NCI-H748 treated with DMSO at 0.1 percent for 48 hours (cell line): ENCODE measurements at regions not wholly inside any gene's neighbourhood (a gene's known extent, or its start where the extent isn't known, plus 50 kb on each side); places are given as distances from the start of the nearest gene placed in this dataset.
A peak's percentile ranks its signal among the peaks of the same experiment; 100 is the strongest.

Experiments
- DNase-seq: peaks from one replicate; lab custom pipeline; 2025; lab: John Stamatoyannopoulos, UW

- no peak for DNase-seq
These were observed 141.7 kb downstream of the GADD45G start for GRCh38 chr9:89746385-89747116.

- no peak for DNase-seq
These were observed 142.8 kb downstream of the GADD45G start for GRCh38 chr9:89747596-89747995.

- no peak for DNase-seq
These were observed 143.3 kb downstream of the GADD45G start for GRCh38 chr9:89748021-89748670.

- DNase-seq: no peak
These were observed 144.2 kb downstream of the GADD45G start for GRCh38 chr9:89748831-89749499.

DNA sequence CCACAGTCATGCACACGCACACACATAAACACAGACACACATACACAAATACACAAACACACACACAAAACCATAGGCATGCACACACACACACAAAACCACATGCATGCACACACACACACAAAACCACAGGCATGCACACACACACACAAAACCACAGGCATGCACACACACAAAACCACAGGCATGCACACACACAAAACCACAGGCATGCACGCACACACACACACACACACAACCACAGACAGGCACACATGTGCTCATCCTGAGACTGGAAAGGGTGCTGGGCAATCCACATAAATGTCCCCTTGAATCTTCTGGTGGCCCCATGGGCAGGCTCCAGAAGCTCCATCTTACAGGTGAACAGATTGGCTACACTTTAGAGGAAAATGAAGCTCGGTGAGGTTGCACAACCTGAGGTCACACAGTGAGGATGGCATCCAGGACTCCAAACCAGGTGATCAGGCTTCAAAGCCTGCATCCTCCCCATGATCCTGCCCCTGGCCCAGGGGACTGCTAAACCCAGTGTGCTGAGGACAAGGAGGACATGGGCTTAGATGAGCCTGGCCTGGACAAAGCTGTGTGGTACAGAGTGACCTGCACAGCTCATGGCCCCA is 144.8 kb downstream of the GADD45G start:
- DNase-seq: no peak

- DNase-seq: no peak
These were observed 145.4 kb downstream of the GADD45G start for GRCh38 chr9:89750117-89750791.

GRCh38 chr9:89751079-89751825 is 146.4 kb downstream of the GADD45G start:
- no peak for DNase-seq

DNA sequence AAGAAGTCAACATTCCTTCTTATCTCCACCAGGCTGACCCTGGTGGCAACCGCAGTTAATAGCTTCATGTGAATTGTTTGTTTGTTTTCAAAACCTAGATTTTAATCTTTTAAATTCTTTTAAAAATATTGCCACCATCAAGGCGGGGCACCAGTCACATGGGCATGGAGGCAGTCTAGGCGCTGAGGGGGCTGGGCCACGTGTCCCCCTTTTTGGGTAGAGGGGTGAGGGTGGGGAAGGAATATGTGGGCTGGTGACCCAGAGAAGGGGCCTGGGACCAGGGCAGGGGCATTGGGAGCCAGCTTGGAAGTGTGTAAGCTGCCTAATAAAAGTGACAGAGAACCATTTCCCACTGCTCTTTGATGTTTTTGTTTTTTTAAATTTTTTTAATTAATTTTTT is 147.3 kb downstream of the GADD45G start:
- no peak for DNase-seq

DNA sequence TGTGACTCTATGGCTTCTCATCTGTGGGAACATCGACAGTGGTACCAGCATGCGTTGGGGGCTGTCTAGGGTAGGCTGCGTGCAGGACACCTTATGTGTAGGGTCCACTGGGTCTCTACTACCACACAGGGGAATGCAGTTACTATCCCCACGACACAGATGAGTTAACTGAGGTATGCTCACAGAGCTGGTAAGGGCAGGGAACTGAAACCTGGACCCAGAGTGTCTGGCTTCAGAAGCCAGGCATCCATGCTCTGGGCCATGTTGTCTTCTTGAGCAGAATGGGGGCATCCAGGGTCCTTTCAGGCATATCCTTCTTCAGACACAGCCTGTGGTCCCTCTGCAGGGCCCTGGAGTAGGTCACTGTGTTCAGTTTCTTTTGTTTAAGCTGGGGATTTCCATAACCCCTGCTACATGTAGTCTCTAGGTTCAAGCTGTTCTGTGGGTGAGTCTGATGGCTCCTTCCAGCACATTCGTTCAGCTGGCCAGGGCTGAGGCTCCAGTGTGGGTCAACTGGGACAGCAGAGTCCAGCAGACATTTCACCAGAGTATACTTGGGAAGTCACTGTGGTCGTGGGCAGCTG is 148.8 kb downstream of the GADD45G start:
- DNase-seq: no peak

DNA sequence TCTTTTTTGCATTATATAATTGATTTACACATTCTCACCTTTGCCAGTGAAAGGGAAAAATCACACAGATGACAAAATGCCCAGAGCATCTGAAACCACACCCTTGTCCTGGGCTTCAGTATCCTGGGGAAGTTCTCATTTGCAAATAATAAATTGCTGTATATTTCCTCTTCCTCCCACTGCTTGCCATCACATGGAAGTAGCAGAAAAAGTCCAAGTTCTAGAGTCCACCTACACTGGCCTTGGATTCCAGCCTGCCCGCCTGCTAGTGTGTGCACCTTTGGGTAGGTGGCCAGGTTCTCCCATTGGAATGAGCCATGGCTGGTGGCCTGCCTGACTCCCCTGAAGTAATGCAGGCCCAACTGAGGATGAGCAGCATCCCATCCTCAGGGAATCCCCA is 149.4 kb downstream of the GADD45G start:
- DNase-seq: no peak

DNA sequence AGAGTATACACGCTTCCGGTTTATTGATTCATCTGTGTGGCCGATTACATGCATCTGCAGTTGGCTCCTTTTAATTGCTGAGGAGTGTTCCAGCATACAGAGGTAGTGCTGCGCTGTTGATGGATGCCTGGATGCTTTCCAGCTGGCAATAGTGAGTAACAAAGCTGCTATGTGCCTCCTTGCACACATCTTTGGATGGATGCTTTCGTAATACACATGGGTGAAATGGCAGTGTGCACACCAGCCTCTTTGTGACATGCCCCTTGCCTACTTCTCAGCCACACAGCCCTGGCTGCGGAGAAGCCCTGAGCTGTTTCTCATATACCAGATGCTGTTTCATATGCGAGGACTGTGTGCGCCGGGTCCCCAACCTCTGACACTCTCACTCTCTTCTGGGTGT is 151.0 kb downstream of the GADD45G start:
- no peak for DNase-seq

DNA sequence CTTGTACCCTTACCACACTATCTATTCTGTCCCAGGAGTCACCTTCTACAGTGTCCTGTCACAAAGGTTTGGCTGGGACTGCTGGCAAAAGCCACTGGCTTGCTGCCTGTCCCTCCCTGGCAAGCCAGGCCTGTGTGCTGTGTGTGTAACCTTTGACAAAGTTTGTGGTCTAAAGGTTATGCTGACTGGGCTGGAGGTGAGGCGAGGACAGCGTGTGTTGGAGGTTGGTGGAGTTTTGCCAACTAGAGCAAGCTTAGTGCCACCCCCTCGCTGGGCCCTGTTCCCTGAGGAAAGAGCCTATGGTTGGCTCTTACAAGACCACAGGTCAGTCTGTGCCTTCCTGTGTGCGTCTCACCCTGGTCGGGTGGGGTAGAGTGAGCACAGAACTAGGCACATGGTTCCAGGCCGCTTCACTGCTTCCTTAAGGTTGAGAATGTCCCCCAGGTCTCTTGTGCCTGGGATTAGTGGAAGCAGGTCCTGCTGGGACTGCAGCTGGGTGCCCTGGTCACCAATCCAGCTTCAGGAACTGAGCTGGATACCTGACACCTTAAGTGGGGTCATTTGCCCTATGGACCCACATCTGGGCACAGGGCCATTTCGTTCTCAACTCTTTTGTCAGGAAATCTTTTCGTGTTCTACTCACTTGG is 152.2 kb downstream of the GADD45G start:
- DNase-seq: no peak

- no peak for DNase-seq
These were observed 153.1 kb downstream of the GADD45G start for GRCh38 chr9:89757776-89758528.

DNA sequence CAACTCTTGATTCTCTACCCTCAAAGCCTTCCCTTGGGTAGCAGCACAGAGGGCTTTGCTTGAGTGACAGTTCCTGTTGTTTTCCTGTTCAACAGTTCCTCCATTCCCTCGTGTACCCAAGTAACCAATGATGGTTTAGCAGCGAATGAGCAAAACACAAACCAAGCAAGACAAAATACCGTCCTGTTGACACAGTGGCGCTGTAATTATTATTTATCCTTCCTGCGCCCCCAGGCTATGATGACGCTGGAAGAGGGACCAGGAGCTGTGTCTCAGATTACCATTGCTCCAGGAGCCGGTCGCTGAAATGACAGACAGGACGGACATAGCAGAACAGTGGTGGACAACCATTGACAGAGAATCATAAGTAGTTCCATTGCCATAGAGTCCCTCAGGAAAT is 154.8 kb downstream of the GADD45G start:
- DNase-seq: peak; percentile 94

DNA sequence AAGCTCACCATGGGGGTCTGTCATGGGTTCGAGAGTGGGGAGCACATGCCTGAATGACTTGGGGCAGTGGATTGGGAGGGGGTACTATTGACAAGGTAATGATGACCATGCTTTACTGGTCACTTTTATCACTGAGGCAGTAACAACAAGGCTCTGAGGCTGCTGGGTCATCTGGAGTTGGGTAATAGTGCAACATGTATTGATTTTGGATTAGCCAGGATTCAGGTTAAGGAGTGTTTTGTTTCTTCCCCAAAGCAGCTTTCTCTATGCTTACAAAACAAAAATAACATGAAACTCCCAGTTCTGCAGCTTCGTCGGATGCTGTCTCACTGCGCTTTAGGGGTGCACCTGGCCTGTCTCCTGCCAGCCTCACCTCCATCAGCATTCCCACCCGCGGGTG is 155.3 kb downstream of the GADD45G start:
- DNase-seq: no peak

- DNase-seq: no peak
These were observed 159.4 kb downstream of the GADD45G start for GRCh38 chr9:89764217-89764616.

GRCh38 chr9:89765211-89765946 is 160.6 kb downstream of the GADD45G start:
- no peak for DNase-seq

- no peak for DNase-seq
These were observed 162.2 kb downstream of the GADD45G start for GRCh38 chr9:89766991-89767390.

DNA sequence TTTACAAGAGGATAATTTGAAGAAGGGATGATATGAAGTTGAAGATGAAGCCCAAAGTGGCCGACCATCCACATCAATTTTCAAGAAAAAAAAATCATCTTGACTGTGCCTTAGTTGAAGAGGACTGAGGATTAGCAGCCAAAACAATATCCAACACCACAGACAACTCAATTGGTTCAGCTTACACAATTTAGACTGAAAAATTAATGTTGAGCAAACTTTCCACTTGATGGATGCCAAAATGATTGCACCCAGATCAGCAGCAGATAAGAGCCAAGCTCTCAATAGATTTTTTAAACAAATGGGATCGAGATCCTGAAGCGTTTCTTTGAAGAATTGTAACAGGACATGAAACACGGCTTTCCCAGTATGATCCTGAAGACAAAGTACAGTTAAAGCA is 163.2 kb downstream of the GADD45G start:
- DNase-seq: no peak
